HFFc6 (cell line): ENCODE measurements at regions not wholly inside any gene's neighbourhood (a gene's known extent, or its start where the extent isn't known, plus 50 kb on each side); places are given as distances from the start of the nearest gene placed in this dataset.

Experiments used
- DNase-seq: peaks from one replicate; pipeline ENCODE4 v3.0.0-alpha.2; 2018
- H3K27ac Mint-ChIP-seq: 2 replicates; pipeline ENCODE4 v1.8.0; 2020; ENCODE audit warnings: mild to moderate bottlenecking, mixed read lengths
- H3K27me3 Mint-ChIP-seq: 2 replicates; pipeline ENCODE4 v1.8.0; 2021; ENCODE audit warnings: mild to moderate bottlenecking, moderate library complexity, mixed read lengths; ENCODE audit not compliant: insufficient read depth
- H3K36me3 Mint-ChIP-seq: 2 replicates; pipeline ENCODE4 v1.8.0; 2021; ENCODE audit warnings: low read depth, mixed read lengths
- H3K4me1 Mint-ChIP-seq: 2 replicates; pipeline ENCODE4 v1.8.0; 2020; ENCODE audit warnings: low read depth, mixed read lengths
- H3K4me3 Mint-ChIP-seq: 2 replicates; pipeline ENCODE4 v1.8.0; 2020; ENCODE audit warnings: mild to moderate bottlenecking, moderate library complexity, mixed read lengths
- H3K9me3 Mint-ChIP-seq: 2 replicates; pipeline ENCODE4 v1.8.0; 2020; ENCODE audit warnings: mild to moderate bottlenecking, mixed read lengths
- TF ChIP-seq, protein P1 (sequence below): fragments of 200-600 bp; sonication (generic); IDR thresholded peaks from 2 replicates; pipeline ENCODE4 v1.5.0; 2021; ENCODE audit warnings: antibody characterized with exemption, mild to moderate bottlenecking

DNA sequence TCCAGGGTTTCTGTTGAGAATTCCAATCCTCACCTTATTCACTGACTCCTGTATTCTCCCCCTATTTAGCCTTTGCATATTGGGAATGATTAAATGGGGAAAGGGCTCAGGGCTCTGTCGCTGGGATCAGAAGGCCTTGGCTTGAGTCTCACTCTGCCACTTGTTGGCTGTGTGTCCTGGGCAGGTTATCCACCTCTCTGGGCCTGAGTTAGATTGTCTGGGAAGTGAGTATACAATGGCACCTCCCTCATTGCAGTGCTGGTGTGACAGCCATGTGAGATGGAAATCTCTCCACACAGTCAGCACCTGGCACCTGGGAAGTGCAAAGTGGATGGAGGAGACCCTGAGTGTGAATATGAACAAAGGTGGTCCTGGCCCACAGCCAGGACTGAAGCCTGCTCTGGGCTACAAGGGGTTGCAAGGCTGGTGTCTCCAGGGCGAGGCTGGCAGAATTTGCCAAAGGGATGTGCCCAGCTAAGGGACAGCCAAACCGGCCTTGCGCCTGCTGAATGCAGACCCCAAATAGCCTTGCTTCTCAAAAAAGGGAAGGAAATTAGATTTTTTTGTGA, 200.0 kb upstream of the PMEPA1 start:
- DNase-seq: no peak
- peaks cover 53% of the 10 kb centered on the region for H3K27me3 Mint-ChIP-seq
- H3K4me3 Mint-ChIP-seq: no peak overlapping the region
- H3K4me1 Mint-ChIP-seq: no peaks in the 10 kb centered on the region
- H3K27ac Mint-ChIP-seq: no peak overlapping the region
- H3K9me3 Mint-ChIP-seq: no peaks in the 10 kb centered on the region
- TF ChIP-seq, protein P1, sequence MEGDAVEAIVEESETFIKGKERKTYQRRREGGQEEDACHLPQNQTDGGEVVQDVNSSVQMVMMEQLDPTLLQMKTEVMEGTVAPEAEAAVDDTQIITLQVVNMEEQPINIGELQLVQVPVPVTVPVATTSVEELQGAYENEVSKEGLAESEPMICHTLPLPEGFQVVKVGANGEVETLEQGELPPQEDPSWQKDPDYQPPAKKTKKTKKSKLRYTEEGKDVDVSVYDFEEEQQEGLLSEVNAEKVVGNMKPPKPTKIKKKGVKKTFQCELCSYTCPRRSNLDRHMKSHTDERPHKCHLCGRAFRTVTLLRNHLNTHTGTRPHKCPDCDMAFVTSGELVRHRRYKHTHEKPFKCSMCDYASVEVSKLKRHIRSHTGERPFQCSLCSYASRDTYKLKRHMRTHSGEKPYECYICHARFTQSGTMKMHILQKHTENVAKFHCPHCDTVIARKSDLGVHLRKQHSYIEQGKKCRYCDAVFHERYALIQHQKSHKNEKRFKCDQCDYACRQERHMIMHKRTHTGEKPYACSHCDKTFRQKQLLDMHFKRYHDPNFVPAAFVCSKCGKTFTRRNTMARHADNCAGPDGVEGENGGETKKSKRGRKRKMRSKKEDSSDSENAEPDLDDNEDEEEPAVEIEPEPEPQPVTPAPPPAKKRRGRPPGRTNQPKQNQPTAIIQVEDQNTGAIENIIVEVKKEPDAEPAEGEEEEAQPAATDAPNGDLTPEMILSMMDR: no peak
- H3K36me3 Mint-ChIP-seq: no peaks in the 10 kb centered on the region

DNA sequence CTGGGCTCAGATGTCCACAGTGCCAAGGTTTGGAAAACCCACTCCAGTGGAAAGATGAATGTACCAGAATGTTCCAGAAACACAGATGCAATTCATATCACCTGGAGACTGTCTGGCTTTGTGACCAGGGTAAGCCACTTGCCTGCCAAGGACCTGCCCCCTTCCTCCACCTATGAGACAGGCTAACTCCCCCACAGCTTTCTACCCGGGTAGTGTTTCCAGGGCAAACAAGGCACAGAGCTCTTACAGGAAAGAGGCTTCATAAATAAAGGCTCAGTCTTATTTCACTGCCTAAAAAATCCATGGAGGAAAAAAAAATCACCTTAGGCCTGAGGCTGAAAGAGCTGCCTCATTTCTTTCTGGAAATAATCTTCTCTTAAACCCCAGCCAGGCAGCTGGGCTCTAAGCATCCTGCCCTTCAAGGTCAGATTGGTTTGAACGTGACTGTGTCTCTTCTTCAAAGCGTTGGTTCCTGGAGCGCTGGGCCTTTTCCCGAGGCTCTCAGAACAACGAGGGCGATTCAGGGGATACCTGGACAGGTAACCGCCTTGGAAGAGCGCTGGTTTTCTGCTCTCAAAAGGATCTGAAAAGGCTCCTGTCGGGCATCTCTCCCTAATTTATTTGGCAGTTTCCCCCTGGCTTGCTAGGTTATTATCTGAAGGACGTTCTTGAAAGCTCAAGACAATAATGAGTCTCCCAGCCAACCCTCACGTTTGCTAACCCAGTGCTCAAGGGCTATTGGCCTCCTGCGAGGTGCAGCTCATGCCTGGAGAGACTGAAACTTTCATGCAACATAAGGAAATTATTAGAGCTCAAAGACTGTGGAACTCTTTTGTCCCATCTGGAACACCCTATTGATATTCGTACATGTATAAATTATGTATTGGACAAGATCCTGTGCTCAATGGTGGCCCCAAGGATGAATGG, 199.2 kb upstream of the PMEPA1 start:
- H3K4me3 Mint-ChIP-seq: no peak overlapping the region
- H3K27me3 Mint-ChIP-seq: peaks cover 48% of the 10 kb centered on the region
- TF ChIP-seq, protein P1: no peak
- no peaks in the 10 kb centered on the region for H3K4me1 Mint-ChIP-seq
- no peak overlapping the region for H3K27ac Mint-ChIP-seq
- DNase-seq: no peak
- H3K36me3 Mint-ChIP-seq: no peaks in the 10 kb centered on the region
- no peaks in the 10 kb centered on the region for H3K9me3 Mint-ChIP-seq

DNA sequence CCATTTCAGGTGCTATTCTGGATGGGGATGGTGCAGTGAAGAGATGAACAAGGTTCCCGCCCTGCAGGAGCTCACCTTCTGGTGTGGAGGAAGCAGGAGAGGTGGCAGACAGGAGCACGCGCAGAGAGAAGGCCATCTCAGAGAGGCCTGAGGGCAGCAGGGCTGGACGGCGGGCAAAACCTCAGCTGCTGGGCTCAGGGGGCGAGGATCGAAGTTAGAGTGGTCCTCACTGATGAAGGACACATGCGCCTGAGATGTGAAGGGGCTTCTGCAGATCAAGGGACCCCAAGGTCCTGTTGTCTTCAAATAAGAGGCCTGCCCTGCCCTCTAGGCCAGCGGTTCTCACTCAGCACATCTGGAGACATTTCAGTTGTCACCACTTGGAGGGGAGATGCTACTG, 198.4 kb upstream of the PMEPA1 start:
- no peak overlapping the region for H3K27ac Mint-ChIP-seq
- H3K9me3 Mint-ChIP-seq: no peaks in the 10 kb centered on the region
- peaks cover under 1% of the 10 kb centered on the region for H3K4me1 Mint-ChIP-seq
- TF ChIP-seq, protein P1: no peak
- DNase-seq: no peak
- H3K36me3 Mint-ChIP-seq: no peaks in the 10 kb centered on the region
- peaks cover 43% of the 10 kb centered on the region for H3K27me3 Mint-ChIP-seq
- H3K4me3 Mint-ChIP-seq: no peak overlapping the region

DNA sequence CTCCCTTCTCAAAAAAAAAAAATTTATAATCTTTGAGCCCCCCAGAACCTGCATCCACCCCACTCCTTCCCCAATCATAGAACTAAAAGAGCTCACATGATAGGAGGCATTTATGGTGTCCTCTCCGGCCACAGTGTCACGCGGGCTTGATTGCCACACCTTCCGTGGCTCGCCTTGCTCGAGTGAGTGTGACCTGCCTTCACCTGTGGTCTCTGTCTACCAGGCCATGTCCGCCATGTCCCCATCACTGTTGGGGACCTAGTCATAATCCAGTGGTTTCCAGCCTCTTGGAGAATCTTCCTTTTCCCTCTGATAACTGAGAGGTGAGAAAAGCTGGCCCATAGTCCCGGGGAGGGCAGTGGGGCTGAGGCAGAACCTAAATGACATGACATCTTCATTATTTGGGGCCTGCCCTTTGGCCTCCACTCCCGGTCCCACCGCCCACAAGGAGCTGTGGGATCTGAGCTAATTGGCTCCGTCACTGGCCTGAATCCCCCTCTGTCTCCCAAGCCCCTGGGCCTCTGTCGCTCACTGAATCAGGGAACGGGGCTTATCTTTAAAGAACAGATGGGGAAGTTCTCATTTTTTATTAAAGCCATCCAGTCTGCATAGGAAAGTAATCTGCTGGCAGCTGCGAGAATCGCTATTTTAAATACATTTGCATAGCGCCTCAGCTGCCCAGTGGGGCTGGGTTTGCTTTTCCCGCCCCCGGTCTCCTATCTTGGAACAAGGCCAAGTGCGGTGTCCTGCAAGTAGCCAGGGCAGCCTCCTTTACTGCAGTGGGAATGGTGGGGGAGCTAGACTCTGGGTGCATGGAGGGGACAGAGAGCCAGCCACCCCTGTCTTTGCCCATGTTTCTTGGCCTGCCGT, 197.6 kb upstream of the PMEPA1 start:
- no peaks in the 10 kb centered on the region for H3K9me3 Mint-ChIP-seq
- no peaks in the 10 kb centered on the region for H3K36me3 Mint-ChIP-seq
- no peak overlapping the region for H3K27ac Mint-ChIP-seq
- DNase-seq: no peak
- H3K27me3 Mint-ChIP-seq: peaks cover 35% of the 10 kb centered on the region
- no peak overlapping the region for H3K4me3 Mint-ChIP-seq
- TF ChIP-seq, protein P1: no peak
- H3K4me1 Mint-ChIP-seq: peaks cover 9% of the 10 kb centered on the region

DNA sequence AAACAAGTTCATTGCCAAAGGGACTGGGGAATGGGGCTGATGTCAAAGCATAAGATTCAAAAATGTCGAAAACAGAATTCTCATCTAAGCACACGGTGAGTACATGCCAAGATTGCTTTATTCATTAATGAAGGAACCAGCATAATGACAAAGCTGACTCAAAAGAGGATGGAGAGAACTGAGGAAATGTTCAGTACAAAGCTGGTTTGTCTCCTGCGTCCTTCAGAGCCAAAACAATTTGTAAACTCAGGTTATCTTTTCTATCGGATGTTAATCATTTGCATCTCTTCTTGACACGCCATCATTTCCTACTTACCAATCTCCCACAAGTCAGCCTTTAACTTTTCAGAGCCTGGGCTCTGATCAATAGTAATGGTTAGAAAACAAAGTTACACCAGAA, 195.6 kb upstream of the PMEPA1 start:
- Mint-ChIP-seq H3K4me1 (peaks cover 18% of the 10 kb centered on the region), H3K9me3 (no peaks in the 10 kb centered on the region), H3K27ac (no peak overlapping the region), H3K36me3 (no peaks in the 10 kb centered on the region), H3K4me3 (no peak overlapping the region), H3K27me3 (peaks cover 40% of the 10 kb centered on the region)
- TF ChIP-seq, protein P1: no peak
- no peak for DNase-seq
